C4-2B (cell line): ENCODE measurements at regions not wholly inside any gene's neighbourhood (a gene's known extent, or its start where the extent isn't known, plus 50 kb on each side); places are given as distances from the start of the nearest gene placed in this dataset.

Source experiments
- ZFX ChIP-seq: fragments of 450-650 bp; IDR thresholded peaks from 2 replicates; pipeline ENCODE4 v1.6.1; 2017
- TF ChIP-seq, protein P1 (sequence below): fragments of 450-650 bp; conservative IDR thresholded peaks from 2 replicates; pipeline ENCODE4 v1.5.1; 2017; ENCODE audit warnings: mild to moderate bottlenecking

DNA sequence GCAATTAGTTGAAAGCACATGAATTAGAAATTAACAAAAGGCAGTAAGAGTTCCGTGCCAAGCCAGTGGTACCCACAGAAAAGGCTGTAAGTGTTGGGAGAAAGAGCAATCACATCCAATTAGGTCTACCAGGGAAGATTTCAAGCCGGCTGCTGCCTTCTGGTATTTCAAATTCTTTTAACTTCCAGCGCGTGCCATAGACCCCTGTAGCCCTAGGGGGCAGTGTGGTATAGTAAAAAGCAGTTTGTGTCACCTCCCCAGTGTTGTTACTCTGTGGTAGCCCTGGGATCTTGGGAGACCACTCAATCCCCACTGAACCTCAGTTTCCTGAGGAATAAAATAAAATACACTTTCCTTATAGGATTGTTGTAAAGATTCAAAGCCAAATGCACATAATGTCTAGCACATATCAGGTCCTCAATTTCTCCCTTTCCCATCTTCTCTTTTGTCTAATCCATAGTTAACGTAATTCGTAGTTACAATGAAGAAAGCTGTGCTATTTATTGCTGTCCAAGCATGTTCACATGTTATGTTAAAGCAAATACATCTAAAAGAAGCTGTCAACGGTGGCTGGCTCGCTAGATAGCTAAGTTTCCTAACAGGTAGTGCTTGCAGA, 230.2 kb downstream of the TDRD3 start:
- TF ChIP-seq, protein P1, sequence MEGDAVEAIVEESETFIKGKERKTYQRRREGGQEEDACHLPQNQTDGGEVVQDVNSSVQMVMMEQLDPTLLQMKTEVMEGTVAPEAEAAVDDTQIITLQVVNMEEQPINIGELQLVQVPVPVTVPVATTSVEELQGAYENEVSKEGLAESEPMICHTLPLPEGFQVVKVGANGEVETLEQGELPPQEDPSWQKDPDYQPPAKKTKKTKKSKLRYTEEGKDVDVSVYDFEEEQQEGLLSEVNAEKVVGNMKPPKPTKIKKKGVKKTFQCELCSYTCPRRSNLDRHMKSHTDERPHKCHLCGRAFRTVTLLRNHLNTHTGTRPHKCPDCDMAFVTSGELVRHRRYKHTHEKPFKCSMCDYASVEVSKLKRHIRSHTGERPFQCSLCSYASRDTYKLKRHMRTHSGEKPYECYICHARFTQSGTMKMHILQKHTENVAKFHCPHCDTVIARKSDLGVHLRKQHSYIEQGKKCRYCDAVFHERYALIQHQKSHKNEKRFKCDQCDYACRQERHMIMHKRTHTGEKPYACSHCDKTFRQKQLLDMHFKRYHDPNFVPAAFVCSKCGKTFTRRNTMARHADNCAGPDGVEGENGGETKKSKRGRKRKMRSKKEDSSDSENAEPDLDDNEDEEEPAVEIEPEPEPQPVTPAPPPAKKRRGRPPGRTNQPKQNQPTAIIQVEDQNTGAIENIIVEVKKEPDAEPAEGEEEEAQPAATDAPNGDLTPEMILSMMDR, result peak; percentile 76
- no peak for TF ChIP-seq ZFX
